DND-41 (cell line): ENCODE measurements at regions not wholly inside any gene's neighbourhood (a gene's known extent, or its start where the extent isn't known, plus 50 kb on each side); places are given as distances from the start of the nearest gene placed in this dataset.

Experiments used
- ATAC-seq: fragments of 200-7000 bp; cut with Tn5 transposase; 3 replicates; pipeline ENCODE4 v1.9.1; 2021; ENCODE audit warnings: low read depth; ENCODE audit not compliant: insufficient read depth
- DNase-seq: peaks from one replicate; pipeline ENCODE4 v3.0.0-alpha.2; 2020
- H2AFZ ChIP-seq: 2 replicates; pipeline ENCODE4 v1.6.0; 2012; ENCODE audit warnings: low read depth, low read length
- H3K27ac ChIP-seq: 2 replicates; pipeline ENCODE4 v1.5.1; 2012; ENCODE audit warnings: low read length, inconsistent platforms
- H3K27me3 ChIP-seq: fragments of 200-600 bp; sonication (generic); 2 replicates; pipeline ENCODE4 v1.6.0; 2012; ENCODE audit warnings: low read length, mild to moderate bottlenecking, inconsistent platforms; ENCODE audit not compliant: insufficient read depth, poor library complexity
- H3K36me3 ChIP-seq: 2 replicates; pipeline ENCODE4 v1.5.1; 2012; ENCODE audit warnings: low read length, inconsistent platforms; ENCODE audit not compliant: insufficient read depth
- H3K4me1 ChIP-seq: 2 replicates; pipeline ENCODE4 v1.5.1; 2012; ENCODE audit warnings: mild to moderate bottlenecking, low read length; ENCODE audit not compliant: insufficient read depth
- H3K4me2 ChIP-seq: 2 replicates; pipeline ENCODE4 v1.6.0; 2012; ENCODE audit warnings: mild to moderate bottlenecking, moderate library complexity, low read length, inconsistent platforms; ENCODE audit not compliant: insufficient read depth
- H3K4me3 ChIP-seq, 2 experiments: fragments of 200-600 bp in 1 of 2; shearing (Covaris generic) in 1 of 2; 2 replicates each; pipeline ENCODE4 v1.5.1; 2012 to 2016; ENCODE audit warnings: inconsistent platforms in 2 of 2, low read length in 2 of 2, mild to moderate bottlenecking in 2 of 2, low read depth in 1 of 2, moderate library complexity in 1 of 2
- H3K79me2 ChIP-seq: 2 replicates; pipeline ENCODE4 v1.6.0; 2012; ENCODE audit warnings: low read length, inconsistent platforms; ENCODE audit not compliant: insufficient read depth
- H3K9ac ChIP-seq: 2 replicates; pipeline ENCODE4 v1.6.0; 2012; ENCODE audit warnings: low read depth, mild to moderate bottlenecking, inconsistent platforms, low read length, moderate library complexity
- H3K9me3 ChIP-seq: 2 replicates; pipeline ENCODE4 v1.5.1; 2012; ENCODE audit warnings: low read length, moderate library complexity, mild to moderate bottlenecking, inconsistent platforms; ENCODE audit not compliant: insufficient read depth, severe bottlenecking
- H4K20me1 ChIP-seq: 2 replicates; pipeline ENCODE4 v1.6.0; 2012; ENCODE audit warnings: low read length; ENCODE audit not compliant: insufficient read depth
- CTCF ChIP-seq: IDR thresholded peaks from 2 replicates; pipeline ENCODE4 v1.5.1; 2012; ENCODE audit warnings: borderline replicate concordance, low read length, moderate library complexity, mild to moderate bottlenecking; ENCODE audit not compliant: poor library complexity, severe bottlenecking; ENCODE audit errors: extremely low read depth
- EZH2 ChIP-seq: IDR thresholded peaks from 3 replicates; pipeline ENCODE4 v1.6.1; 2012; ENCODE audit warnings: borderline replicate concordance, low read depth, mild to moderate bottlenecking, moderate library complexity, low read length, inconsistent platforms; ENCODE audit not compliant: severe bottlenecking

- Histone ChIP-seq H3K4me3 (peak overlapping the region; percentile 26 to 61; a peak in 3 of 4 replicates), H4K20me1 (no peaks in the 10 kb centered on the region), H3K9me3 (no peaks in the 10 kb centered on the region), H3K27me3 (no peaks in the 10 kb centered on the region), H3K27ac (peak overlapping the region; percentile 86), H2AFZ (peak overlapping the region; percentile 95), H3K4me1 (peaks cover 28% of the 10 kb centered on the region), H3K4me2 (peak overlapping the region; percentile 78), H3K9ac (peak overlapping the region; percentile 74), H3K36me3 (no peaks in the 10 kb centered on the region), H3K79me2 (no peaks in the 10 kb centered on the region)
- ATAC-seq = peak; percentile 34
- no peak for TF ChIP-seq EZH2
- TF ChIP-seq CTCF = no peak
- peak; percentile 55 for DNase-seq
These were observed 53.7 kb downstream of the CCDC54 start for GRCh38 chr3:107430996-107431245.

- Histone ChIP-seq H3K9ac (peak overlapping the region; percentile 74), H2AFZ (peak overlapping the region; percentile 95), H3K36me3 (no peaks in the 10 kb centered on the region), H3K9me3 (no peaks in the 10 kb centered on the region), H3K4me2 (peak overlapping the region; percentile 78), H3K4me1 (peaks cover 28% of the 10 kb centered on the region), H3K4me3 (peak overlapping the region; percentile 32 to 61), H3K27me3 (no peaks in the 10 kb centered on the region), H3K27ac (peak overlapping the region; percentile 86), H3K79me2 (no peaks in the 10 kb centered on the region), H4K20me1 (no peaks in the 10 kb centered on the region)
- TF ChIP-seq CTCF (no peak), EZH2 (no peak)
- DNase-seq (peak; percentile 79), ATAC-seq (peak; percentile 75)
These were observed 54.2 kb downstream of the CCDC54 start for GRCh38 chr3:107431246-107432012.

- Histone ChIP-seq H3K4me1 (peaks cover 28% of the 10 kb centered on the region), H3K4me2 (peak overlapping the region; percentile 78), H3K9ac (peak overlapping the region; percentile 74), H3K4me3 (peak overlapping the region; percentile 32 to 61), H3K79me2 (no peaks in the 10 kb centered on the region), H3K27ac (peak overlapping the region; percentile 86), H3K9me3 (no peaks in the 10 kb centered on the region), H2AFZ (peak overlapping the region; percentile 95), H3K27me3 (no peaks in the 10 kb centered on the region), H4K20me1 (no peaks in the 10 kb centered on the region), H3K36me3 (no peaks in the 10 kb centered on the region)
- no peak for TF ChIP-seq EZH2
- TF ChIP-seq CTCF = no peak
- ATAC-seq (no peak), DNase-seq (no peak)
These were observed 54.8 kb downstream of the CCDC54 start for GRCh38 chr3:107432013-107432515.
